ENCODE measurements at regions not wholly inside any gene's neighbourhood (a gene's known extent, or its start where the extent isn't known, plus 50 kb on each side); places are given as distances from the start of the nearest gene placed in this dataset.
"Not testable (repeated sequence)": the region's sequence is repeated elsewhere in the genome, so short reads cannot be mapped to it uniquely, and the experiment has no call there.

DNA sequence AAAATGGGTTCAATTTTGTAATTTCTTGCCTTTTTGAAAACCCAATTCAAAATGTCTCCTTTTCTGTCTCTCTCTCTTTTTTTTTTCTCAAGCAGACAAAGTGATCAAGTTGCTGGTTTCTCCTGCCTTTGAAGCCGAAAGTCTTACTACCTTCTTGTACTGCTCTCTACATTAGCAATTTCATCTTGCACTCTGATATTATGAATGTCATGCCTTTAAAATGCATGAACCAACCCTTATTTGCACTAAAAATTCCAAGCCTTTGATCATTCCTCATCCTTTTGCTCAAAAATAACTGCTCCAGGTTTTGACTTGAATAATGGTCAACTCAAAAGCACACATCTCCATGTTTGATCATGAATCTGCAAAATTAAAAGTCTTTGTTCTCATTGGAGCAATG, 125.2 kb downstream of the CETN3 start:
- no peak for DNase-seq

DNA sequence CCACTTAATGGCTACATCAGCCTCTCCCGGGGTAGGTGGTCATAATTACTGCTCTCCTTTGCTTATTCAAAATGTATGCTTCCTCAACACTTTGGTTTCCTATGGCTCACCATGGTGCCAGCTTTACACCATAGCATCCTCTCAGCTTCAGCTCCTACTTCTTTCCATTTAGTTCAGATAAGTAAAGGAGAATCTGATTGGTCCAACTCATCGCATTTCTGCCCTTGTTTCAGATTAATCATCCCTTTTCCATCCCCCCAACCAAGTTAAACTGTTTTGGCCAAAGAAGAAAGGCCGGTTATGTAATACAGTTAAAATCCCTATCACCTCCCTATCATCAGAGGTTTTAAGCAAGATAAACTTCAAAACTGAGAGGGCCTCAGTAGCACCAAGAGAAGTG, 130.5 kb downstream of the CETN3 start:
- no peak for DNase-seq

GRCh38 chr5:90274216-90274615, 135.3 kb downstream of the CETN3 start:
- no peak for DNase-seq

- DNase-seq: no peak
Observed at GRCh38 chr5:90267646-90268045, 141.9 kb downstream of the CETN3 start.

DNA sequence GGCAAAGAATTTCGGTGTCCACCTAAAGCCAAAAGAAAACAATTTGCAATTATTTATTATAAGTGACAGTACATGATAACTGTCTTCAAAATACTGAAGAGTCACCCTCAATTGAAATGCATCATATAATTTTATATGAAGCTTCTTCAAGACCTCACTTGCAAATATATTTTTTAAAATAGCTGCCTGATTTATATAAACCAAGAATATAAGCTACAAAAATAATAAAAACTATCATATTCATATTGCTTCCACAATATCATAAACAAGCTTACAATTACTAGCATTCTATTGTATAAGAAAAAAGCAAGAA, 144.1 kb downstream of the CETN3 start:
- DNase-seq: no peak

DNA sequence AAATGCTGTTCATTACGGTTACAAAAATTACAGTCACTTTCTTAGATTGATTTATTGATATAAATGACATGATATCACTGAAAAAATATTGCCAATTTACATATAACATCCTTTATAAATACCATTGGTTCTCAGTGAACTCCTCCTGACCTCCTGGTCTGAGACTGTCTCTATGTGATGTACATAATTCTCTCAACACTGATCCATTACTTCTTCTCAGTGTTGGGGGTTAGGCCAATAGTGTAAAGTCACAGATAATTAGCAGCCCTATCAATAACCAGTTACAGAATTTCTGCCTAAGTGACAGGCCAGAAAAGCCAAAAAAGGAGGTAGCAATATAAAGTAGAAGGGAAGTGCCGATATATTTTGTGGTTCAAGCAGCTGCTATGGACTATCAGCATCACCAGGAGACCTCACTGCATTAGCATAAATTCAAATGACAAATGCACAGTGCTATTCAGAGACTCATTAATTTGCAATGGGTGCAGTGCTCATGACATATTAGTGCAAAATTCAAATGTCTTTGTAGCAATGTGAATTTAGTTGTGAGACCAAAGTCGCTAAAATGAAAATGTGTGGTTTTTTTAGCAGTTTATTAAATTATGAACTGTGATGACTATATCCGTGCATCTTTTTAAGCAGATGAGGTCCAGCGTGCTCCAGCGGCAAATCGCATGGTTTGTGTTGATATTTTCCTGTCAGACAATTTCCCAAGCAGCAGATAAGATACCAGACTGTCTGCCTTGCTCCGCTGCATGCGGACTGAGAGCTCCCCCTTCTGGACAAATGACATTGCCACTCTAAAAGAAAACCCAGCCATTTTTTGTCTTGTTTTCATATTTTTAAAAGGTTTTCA, 144.6 kb downstream of the CETN3 start:
- peak in 11 of 14 donors; percentile 2 to 40 (median 22) for DNase-seq

DNA sequence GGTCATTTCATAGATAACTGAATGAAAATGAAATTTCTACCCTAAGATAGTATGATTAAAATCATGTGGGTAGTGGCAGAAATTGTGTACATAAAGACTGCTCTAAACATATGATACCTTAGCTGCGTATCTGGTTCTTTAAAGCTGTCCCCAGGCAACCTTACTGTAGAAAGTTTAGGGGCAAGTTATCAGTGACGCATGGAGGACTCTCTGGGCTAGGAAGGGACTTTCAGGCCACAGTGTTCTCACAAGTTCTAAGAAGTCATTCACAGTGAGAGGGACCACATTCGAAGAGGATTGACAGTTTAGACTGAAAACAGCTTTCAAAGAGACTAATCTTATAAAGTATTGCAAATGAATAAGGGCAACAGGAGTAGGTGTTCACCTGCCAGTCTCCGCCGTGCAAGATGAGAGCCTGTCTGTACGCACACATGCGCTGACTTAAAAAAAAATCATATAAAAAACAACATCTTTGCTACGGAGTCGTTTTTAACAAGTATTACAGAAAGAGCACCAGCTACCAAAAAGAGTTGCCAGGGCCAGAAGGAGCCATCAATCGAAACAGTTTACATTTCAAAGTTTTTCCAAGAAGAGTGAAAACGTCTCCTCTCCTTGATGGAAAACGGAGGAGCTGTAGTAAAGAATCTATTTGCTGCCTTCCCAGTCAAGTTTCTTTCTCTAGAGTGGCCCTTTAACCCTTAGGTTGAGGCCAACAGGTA, 146.3 kb downstream of the CETN3 start:
- DNase-seq: no peak

DNA sequence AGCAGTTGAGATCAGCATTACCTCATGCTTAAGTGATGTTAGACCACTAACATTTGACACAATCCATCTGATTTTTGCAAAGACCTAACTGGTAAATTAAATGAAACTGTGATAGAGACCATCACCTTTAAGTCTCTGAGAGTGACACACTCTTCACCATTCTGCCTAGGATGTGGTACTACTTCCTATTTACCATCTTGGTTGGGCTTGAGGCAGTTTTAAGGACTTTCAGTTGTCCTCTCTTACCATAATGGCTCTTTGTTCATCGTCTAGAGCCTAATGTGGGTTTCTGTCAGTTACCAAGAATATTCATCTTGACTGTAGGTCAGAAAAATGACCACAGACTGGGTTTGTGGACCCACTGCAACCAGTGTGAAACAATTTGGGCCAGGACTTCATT, 158.1 kb downstream of the CETN3 start:
- no peak for DNase-seq

DNA sequence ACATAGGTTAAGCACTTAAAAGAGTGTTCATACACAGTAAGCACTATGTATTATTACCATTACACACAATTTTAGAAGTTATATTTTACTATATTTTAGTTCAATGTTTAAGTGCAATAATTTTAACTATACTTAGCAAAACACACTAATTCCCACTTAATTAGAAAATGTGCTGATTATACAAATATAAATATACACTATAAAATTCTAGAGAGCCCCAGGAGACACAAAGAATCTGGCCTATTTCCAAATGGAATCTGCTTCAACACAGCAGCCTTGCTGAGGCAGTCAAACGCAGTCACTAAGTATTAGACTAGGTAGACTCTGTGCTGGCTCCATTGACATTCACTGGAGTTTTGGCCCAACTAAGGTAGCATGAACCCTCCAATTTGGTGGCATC, 160.9 kb downstream of the CETN3 start:
- no peak for DNase-seq

DNA sequence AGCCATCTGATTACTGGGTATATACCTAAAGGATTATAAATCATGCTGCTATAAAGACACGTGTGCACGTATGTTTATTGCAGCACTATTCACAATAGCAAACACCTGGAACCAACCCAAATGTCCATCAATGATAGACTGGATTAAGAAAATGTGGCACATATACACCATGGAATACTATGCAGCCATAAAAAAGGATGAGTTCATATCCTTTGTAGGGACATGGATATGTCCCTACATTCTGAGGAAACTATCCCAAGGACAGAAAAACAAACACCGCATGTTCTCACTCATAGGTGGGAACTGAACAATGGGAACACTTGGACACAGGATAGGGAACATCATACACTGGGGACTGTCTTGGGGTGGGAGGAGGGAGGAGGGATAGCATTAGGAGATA, 165.7 kb downstream of the CETN3 start:
- DNase-seq: not testable (repeated sequence)

DNA sequence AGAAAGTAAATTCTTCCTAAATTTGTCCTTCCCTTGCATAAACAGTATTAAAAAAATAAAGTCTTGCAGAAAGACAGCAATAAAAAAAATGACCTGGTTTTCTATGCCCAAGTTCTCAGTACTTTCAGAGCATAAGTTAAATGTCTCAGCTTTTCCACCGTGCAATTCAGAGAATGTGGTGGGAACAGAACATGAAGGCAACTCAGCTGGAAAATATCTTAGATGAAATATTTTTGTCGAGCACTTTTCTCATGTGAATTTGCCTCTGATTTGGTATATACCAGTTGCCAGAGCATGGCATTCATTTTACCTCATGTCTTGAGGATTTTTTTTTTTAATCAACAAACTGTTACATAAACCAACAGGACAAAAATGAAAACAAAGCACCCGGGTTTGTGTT, 176.1 kb downstream of the CETN3 start:
- no peak for DNase-seq

DNA sequence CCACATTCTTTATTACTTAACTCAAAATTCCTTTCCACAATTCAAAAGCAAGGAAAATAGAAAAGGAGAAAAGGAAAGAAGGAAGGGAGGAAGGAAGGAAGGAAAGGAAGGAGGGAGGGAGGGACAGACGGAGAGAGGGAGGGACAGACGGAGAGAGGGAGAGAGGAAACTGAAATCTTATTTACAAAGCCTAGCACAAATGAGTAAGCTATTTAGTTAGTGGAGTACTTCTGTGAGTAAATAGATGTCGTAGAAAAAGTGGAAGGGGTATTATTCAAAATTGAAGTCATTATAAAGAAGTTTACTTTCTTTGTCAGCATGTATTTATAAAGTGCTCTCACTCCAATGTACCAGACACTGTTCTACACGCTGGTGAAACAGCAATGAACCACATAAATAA, 177.9 kb downstream of the CETN3 start:
- DNase-seq: no peak

DNA sequence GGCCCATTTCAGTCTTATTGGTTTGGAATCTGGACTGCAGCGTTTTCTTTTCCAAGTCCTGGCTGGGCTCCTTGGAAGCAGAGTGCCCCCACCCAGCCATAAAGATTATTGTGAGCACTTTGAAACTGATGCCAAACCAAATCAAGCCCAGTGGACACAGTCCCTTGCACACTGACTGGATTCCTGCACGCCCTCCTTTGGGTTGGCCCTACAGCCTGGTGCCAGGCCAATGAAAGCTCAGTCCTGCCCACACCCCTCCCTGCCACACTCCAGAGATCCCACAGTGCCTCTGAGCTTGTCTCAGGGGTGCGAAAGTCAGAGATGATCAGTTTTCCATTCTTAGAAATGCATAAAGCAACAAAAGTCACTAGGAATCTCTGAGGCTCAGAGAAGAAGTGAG, 181.9 kb downstream of the CETN3 start:
- no peak for DNase-seq

DNA sequence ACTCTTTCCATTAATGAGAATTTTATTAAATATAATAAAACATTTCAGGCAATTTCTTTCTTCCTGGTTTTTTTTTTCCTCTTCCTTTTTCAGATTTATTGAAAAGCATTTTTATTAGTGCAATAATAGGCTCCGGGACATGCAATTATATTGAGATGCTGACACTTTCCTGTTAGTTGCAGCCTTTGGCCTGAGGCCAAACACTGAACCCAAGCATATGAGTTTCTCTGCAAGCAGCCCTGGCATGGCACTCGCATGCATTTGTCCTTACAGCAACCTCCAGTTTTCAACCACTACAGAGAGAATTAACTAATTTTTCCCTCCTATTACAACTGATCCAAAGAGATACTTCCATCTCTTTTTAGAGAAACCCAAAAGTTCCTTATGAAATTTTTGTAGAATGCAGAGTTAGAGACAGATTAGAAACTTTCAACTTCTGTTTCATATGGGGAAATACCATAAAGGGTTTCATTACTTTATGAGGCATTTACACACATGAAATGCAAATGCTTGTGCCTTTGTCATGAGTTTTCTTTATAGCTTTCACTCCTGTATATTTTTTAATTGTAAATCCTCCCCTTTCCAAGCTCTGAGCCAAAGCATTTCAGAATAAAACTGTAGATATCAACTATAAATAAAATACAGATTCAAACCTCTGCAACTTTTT, 183.0 kb downstream of the CETN3 start:
- no peak for DNase-seq

DNA sequence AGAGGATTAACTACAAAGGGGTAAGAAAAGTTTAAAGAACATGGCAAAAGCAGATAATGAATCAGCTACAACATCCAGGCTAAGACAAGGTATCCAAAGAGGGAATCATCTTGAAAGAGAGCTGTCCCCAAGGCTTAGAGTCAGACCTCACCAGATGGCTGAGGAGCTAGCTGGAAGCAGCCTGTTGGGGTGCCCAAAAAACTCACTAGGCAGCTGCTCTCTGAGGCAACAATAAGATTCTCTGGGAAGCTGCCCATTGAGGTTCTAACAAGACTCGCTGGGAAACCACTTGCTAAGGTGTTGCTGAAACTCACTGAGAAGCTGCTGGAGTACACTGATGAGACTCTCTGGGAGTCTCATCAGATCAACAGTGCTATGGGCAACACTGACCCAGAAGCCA, 185.2 kb downstream of the CETN3 start:
- DNase-seq: no peak

- DNase-seq: no peak
Observed at GRCh38 chr5:90223756-90224155, 185.8 kb downstream of the CETN3 start.

DNA sequence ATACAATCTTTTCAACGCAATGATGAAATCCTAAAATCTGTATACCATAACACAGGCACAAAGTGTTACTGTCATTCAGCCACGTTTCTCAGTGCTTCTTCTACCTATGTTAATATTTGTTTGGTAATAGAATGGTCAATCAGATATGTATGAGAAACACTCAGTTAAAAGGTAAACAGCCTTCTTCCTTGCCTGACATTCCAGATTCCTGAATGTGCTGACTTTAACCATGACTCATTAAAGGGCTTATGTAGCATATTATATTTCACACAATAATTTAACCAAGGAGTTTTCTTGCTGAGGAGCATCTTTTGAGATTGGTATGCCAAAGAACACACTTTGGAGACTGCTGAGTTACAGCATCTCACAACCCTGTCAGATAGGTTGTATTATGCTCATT, 187.6 kb downstream of the CETN3 start:
- DNase-seq: no peak

- no peak for DNase-seq
Observed at GRCh38 chr5:90220554-90220953, 189.0 kb downstream of the CETN3 start.

DNA sequence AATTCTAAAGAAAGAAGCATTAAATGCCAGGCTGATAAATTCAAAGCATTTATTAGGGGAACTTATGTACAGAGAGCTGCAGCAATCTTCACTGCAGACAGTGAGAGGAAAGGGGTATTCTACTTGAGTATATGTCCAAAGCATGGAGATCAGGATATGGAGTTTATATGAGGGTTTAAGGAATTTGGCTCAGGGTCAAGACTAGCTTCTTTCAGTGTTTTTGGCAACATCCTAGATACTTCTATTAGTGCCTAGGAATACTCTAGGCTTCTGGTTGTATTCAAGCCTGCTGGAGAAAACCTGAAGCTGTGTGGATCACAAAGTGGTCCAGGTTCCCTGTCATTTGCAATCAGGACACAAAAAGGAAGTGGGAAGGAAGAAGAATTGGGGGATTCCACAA, 194.6 kb downstream of the CETN3 start:
- no peak for DNase-seq

- not testable (repeated sequence) for DNase-seq
Observed at GRCh38 chr5:90208323-90208722, 201.2 kb downstream of the CETN3 start.

- no peak for DNase-seq
Observed at GRCh38 chr5:90201923-90202322, 207.6 kb downstream of the CETN3 start.

DNA sequence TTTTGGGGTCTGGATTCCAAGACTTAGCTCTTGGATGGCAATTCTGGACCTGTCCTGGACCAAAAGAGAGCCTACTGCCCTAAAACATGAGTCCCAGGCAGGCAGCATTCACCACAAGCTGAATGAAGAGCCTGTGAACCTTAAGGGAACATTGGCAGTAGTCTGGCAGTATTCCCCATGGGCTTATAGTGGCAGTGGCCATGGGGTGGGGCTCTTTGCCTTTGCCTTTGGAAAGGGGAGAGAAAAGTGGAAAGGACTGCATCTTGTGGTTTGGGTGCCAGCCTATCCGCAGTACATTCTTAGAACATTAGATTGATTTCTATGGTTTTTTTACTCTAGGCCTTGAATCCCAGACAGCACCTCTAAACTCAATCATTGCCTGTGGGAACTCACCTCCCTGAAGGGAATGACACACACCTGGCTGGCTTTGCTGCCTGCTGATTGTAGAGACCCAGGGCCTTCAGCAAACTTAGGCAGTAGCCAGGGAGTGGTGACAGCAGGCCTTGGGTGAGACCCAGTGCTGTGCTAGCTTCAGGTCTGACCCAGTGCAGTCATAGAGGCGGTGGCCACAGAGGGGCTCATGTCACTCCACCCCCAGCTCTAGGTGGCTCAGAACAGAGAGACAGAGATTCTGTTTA, 216.3 kb downstream of the CETN3 start:
- DNase-seq: no peak

GRCh38 chr5:90191352-90192045, 218.1 kb downstream of the CETN3 start:
- DNase-seq: no peak
